HS-27A (cell line): ENCODE measurements at regions not wholly inside any gene's neighbourhood (a gene's known extent, or its start where the extent isn't known, plus 50 kb on each side); places are given as distances from the start of the nearest gene placed in this dataset.
A peak's percentile ranks its signal among the peaks of the same experiment; 100 is the strongest.
"Not testable (repeated sequence)": the region's sequence is repeated elsewhere in the genome, so short reads cannot be mapped to it uniquely, and the experiment has no call there.

Experiments used
- DNase-seq: peaks from one replicate; pipeline ENCODE4 v3.0.0-alpha.2; 2012; ENCODE audit warnings: low read depth, missing footprints

DNA sequence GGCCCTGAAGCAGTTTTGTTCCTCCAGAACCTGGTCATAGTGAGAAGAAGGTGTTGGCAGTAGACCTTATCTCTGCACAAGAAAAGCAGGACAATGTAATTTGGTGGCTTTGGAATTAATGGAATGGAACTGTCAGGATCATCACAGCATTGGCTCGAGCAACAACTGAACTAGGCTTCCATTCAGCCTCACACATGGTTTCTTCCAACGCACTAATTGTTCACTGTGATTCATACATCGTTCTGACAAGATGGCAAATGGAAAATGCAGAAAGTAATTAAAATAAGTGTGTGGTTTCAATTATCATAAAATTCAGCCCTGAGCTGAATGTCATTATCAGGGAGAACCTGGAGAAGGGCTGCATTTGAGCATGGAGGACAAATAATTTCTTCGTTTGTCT, 80.6 kb downstream of the MFSD1 start:
- DNase-seq = no peak

DNA sequence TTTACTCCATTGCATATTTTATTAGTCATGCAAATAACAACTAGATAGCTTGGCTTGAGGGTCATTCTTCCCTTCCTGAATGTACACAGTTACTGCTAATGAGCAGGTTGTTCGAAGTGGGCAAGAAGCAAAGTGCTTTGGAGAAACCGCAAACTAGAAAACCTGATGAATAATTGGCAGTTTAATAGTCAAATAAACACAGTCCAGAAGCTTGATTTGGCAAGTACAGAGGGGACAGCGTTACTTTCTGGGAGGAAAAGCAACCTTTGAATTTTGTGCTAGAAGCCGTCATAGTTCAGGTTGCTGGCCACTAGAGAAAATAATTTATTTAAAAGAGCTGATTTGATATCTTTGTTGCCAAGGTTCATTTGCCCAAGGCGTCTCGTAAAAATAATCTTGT, 94.9 kb downstream of the MFSD1 start:
- DNase-seq = no peak

DNA sequence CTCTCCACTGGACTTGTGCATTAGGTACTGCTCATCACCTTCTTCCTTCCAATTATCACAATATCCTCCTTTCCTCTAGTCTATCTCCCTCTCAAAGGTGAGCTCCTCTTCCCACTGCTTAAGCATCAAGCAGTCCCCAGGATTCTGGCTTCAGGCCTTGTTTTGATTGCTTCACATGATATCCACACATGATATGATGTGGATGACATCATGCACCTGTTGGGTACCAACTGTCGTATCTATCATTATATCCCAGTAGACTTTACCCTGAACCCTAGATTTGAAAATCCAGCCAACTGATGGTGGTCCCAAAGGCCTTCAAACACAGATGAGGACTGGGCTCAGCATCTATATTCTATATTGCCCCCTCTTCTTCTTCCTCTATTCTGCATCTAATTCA, 104.9 kb downstream of the MFSD1 start:
- DNase-seq = no peak

DNA sequence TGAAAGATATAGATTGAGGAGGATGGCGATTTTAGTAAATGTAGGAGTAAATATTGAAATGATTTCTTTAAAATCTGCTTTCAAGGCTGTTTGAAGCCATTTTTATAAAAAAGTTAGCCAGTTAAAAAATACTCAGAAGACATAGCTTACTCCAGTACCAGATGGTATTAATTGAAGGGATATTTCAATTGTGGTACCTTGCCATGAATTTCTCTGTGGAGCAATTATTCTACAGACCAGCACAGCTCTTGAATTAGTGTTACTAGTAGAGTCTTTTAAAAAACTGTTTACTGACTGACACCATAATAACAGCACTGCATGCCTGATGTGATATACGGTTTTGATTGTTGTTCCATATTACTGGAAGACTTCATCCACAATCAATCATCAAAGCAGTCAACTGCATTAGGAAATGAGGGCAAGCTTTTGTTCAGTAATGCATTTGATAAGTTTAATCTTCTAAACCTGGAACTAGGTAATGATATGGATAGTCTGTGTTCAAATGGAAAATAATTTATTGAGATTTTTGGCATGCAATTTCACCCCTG, 106.4 kb downstream of the MFSD1 start:
- DNase-seq = no peak

DNA sequence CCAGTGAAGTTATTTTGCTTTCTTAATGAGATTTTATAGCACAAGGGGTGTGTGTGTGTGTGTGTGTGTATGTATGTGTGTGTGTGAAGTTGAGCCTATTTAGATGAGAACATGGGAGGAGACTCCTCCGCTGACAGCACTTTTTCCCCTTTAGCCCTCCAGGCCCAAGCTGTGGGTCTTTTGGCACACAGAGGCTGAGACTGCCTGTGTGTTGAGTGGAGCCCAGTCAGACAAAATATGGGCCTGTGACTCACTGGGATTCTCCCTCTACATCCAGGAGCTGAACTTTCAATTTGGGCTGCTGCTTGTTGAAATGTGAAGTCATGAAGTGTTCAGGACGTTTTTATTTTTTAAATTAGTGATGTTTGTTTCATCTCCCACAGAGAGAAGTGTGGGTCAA, 108.0 kb downstream of the MFSD1 start:
- no peak for DNase-seq

DNA sequence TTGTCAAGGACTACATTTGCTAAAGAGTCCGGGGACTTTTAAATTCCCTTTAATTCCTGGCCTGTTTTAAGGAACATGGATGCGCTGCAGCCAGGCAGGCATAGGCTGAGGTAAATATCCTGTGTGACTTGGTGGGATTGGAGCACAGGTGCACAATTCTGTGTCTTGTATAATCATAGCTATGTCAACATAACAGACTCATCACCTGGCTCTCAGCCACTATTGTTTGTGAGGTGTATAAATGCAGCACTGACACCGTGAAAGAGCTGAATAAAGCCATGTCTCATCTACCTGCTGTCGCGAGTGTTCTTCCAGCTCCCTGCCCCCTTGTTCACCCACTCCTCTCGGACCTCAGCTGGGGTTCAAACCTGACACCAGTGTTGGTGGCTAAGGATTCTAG, 109.7 kb downstream of the MFSD1 start:
- no peak for DNase-seq

DNA sequence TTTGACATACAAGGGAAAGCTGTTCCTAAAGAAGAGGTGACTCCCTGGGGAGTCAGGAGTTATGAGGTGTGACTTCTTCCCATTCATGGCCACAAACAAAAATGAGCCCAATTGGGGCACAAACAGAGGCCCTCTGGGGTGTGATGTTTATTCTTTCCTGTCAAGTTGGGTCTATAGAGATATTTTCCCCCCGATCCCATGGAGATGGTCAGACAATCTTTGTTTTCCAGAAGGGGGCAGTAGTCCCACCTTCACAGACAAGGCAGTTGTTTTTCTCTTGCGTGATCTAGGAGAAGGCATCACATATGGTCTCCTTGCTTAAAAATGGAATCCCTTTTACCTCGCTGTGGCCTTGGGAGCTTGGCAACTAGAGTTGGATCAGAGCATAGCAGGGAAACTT, 110.3 kb downstream of the MFSD1 start:
- DNase-seq = no peak

DNA sequence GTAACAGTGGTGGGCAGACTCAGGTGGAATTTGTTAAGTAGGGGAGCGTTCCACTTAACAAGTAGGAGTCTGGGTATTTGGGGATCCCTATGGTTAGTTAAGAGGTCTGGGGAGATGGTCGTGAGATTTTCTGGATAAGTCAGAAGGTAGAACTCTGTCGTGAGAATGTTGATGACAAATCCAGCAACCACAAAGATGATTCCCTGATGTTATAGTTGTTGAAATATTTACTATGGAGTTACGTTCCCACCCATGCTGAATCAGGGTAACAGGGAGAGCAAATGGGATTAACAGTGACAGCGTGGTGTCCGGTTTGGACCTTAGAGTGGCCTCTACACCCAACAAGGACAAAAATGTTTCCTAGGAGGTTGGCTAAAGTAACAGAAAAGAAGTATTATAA, 110.8 kb downstream of the MFSD1 start:
- DNase-seq = no peak

DNA sequence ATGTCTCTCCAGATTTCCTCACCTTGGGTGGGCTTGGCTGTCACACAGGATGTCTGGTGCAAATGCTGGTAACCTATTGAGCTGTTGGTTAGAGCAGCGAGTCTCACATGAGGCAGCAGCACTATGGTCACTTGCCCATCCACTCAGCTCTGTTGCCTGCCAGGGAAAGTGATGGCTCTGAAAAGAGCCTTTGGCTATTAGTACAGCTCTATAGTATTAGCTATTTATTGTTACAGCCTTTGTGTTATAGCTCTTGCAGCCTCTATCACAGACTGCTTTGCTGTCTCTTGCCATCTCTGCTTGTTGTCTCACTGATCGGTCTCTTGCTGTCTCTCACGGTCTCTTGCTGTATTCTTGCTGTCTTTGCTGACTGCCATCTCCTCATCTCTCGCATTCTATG, 114.3 kb downstream of the MFSD1 start:
- no peak for DNase-seq

DNA sequence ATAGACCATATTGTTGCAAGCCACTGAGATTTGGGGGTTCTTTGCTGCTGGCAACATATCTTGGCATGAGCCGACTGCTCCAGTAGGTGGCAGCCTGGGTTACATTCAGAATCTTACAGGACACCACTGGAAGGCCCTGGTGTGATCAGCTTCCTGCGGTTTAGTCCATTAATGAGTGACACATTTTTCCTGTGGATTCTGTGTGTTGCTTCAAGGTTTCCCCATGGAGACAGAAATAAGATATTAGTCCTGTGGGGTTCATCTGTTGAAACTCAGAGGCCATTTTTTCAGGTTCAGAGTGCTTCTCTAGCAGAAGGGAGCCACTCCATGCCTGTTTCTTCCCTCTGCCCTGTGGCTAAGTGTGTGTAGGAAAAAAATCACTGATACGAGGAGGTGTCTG, 116.2 kb downstream of the MFSD1 start:
- peak; percentile 48 for DNase-seq

DNA sequence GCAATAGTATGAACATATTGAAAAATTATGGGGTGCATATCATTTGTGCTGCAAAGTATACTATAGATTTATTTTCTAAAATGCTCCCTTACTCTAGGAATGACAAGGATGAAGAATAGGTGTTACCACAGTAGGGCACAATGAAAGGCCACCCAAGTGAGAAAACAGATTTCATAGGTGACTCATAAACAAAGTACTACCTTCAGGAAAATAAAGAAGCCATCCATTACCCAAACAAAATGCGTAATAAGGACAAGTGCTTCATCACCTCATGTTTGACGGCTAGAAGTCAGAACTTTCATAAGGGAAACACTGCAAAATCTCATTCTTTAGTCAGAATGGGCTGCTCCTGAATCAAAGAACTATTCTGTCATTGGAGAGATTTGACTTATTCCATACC, 116.6 kb downstream of the MFSD1 start:
- no peak for DNase-seq

DNA sequence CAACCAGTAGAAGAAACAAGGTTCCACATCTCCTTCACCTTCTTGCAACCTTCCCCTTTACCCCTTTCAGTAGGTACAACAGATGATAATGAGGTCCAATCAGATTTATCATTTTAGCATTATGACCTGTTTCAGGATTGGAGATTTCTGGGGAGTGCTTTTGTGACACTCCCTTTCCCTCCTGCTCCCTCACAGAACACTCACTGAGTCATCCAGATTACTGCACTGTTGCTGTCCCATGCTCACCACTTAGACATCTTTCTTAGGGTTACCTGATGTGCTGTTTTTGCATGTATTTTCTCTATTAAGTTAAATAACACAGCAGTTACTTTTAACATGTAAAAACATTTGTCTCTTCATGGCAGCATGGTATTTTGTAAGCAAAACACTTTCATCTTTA, 118.5 kb downstream of the MFSD1 start:
- no peak for DNase-seq

DNA sequence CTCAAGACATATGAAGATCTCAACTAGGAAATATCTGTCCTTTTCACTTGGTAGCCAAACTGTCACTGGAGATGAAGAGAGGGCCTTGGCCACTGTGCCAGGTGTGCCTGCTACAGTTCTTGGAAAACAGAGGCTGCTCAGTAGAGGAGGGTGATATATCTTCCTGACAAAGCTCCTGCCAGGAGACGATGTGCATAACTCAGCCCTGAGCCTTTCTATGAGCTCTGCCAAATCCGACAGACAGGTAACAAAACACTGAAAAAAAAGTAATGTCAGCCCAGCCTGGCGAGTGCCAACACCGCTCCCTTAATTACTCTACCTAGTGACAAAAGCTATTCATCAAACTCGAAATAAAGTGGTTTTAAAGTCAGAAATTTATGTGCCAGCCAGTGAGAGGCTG, 123.2 kb downstream of the MFSD1 start:
- no peak for DNase-seq

DNA sequence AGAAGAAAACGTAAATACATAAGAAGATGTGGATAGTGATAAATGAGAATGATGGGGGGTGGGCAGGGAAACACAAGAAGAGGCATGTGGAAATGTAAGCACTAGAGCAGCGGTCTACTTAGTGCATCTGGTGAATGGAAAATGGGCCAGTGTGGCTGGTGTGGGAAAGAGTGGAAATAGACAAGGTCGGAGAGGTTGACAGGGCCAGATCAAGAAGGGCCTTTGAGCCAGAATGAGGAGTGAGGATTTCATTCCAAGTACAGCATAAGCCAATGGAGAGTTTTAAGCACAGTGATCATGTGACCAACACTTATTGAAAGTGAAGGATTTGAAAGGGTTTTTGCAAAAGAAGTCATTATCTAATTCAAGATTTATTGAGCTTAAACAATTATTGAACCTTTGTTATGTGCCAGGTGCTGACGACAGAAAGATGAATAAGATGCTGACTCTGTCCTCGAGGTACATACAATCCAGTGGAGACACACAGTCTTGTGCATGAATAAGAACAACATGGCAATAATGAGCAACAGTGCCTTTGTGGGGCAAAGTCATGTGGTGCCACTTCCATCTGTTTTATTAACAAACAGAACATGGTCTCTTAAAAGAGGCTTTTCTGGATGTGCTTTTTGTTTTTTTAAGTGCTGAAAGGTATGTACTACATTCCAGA, 124.1 kb downstream of the MFSD1 start:
- DNase-seq = no peak

DNA sequence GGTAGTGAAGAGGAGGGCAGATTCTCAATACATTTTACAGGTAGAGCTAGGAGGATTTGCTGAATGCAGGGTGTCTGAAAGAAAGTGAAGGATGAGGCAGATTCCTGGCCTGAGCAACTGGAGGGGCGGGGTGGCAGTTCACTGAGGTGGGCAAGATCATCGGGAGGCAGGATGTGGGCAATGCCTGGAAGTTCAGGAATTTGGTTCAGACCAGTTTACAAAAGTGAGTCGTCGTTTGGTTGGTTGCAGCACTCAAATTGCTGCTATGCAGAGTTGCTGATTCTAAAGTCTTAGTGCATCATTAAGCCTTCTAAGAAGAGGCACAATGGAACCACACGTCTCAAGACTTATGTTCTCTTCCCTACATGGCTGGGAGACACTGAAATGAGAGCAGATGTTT, 134.0 kb downstream of the MFSD1 start:
- DNase-seq = no peak

DNA sequence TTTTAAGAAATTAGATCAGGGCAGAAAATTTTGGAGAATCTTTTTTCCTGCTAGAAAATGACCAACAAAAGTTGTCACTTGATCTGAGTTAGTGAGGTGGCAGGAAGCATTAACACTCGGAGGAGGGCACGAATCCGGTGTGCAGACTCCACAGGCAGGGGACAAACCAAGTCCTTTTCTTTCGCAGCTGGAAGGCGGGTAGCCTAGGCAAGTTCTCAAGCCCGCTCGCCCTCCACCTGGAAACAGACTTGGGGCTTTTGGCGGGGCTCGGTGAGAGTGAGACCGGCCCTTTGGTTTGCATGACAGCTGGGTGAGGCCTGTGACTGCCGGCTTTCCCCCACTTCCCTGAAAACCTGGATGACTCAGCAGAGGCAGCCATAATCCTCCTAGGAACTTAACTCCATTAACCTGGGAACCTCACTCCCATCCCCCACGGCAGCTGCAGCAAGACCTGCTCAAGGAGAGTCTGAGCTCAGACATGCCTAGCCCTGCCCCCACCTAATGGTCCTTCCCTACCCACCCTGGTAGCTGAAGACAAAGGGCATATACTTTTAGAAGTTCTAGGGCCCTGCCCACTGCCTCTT, 134.8 kb downstream of the MFSD1 start:
- DNase-seq = no peak

DNA sequence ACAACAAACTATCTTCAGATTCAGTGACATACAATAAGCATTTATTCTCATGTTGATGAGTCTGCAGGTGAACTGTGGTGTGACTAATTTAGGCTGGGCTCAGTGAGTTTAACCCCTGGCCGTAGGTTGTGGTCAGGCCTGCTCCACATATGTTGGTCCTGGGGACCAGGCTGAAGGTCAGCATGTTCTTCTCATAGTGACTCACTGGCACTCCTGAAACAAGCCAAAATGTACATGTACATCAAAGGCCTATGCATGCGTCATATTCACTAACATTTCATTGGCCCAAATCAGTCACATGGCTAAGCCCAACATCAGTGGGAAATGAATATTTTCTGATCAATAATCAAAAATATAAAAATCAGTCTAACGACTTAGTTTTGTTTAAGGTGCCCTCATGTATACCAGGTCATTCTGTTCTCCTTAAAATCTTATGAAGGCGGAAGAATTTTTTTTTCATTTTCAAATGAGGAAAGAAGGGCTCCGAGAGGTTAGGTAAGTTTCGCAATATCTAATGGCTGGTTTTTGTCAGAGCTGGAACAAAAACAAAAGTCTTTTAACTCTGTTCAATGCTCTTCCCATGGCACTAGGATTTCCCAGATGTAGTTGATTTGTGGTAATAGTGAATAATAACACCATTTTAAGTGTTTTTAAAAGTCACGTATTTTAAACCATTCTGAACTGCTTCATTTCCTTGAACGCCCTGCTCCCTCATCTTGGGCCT, 148.5 kb downstream of the MFSD1 start:
- no peak for DNase-seq

DNA sequence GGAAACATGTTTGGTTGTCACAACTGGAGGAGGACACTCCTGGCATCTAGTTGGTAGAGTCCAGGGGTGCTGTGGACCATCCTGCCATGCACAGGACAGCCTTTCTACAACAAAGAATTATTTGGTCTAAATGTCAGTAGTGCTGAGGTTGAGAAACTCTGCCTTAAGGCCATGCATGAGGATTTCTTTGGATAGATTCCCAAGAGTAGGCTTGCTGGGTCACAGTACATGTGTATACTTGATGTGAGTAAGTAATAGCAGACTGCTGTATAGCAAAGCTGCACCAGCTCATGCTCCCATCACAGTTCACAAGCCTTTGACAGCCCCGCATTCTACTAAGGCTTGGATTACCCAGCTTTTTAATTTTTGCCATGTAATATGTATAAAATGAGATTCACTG, 151.3 kb downstream of the MFSD1 start:
- no peak for DNase-seq

DNA sequence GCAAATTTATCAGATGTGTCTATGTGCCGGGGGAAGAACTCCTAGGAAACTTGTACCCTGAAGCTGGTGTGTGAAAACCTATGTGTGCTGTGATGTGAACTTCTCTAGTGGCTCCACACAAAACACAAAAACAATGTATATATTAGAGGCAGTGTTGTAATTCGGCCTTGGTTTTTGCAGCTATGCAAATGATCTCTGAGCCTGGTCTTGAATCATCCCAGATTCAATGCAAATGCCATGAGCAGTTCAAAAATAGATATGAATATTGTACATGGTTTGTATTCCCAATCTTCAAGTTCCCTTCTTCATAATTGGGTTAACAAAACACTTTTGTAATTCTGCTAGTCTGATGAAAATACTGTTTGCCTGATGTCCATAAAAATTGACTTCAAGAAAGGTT, 152.6 kb downstream of the MFSD1 start:
- no peak for DNase-seq

DNA sequence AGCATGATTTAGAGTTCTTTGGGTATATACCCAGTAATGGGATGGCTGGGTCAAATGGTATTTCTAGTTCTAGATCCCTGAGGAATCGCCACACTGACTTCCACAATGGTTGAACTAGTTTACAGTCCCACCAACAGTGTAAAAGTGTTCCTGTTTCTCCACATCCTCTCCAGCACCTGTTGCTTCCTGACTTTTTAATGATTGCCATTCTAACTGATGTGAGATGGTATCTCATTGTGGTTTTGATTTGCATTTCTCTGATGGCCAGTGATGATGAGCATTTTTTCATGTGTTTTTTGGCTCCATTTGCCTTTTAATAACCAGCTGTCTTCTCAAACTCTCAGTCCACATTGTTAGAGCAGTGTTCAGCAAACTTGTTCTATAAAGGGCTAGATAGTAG, 155.9 kb downstream of the MFSD1 start:
- not testable (repeated sequence) for DNase-seq

DNA sequence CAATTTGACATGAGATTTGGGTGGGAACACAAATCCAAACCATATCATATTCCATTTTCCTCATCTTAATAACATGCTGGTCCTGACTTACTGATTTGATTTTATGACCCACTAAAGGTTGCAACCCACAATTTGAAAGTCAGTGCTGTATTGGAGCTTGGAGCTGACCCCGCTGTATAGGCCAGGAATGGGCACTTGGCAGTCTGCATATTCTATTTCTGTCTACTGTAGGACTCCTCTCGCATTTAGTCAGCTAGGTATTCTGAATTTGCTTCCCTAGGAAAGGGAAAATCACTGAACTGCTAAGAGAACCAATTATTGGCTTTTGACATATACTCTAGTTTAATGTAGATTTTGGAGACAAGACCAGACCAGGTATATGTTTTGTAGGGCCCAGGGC, 157.0 kb downstream of the MFSD1 start:
- DNase-seq = no peak

DNA sequence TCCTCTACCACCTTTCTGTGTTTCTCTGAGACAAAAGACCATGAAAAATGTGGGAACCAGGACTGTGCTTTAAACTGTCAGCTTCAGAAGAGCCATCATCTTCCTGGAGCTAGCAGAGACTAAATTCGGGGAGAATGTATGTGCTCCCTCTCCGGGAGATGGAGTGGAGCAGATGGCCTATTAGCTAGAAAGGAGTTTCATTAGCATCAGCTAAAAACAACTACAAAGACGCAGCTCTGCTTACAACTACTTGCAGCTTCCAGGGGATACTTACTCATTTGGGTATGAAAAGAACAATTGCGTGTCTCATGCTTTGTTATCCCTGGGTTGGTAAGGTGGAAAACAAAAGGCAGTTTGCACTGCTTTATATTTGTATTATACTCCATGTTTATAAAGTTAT, 159.6 kb downstream of the MFSD1 start:
- DNase-seq = no peak

DNA sequence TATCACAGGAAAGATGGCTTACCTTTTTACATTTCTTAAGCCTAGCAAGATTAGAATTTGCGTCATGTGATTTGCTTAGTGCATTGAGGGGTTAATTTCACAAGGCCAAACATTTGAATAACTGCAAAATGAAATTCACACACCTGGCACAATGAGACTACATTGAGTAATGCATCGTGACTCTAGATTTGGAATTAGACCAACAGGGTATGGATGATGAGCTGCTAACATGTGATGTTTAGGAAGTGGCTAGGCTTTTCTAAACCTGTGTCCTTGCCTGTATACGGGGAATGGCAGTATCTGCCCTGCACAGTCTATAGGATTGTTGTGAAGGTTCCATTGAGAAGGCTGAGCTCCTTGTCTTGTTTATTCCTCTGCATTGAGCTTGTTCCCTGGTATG, 160.1 kb downstream of the MFSD1 start:
- no peak for DNase-seq

DNA sequence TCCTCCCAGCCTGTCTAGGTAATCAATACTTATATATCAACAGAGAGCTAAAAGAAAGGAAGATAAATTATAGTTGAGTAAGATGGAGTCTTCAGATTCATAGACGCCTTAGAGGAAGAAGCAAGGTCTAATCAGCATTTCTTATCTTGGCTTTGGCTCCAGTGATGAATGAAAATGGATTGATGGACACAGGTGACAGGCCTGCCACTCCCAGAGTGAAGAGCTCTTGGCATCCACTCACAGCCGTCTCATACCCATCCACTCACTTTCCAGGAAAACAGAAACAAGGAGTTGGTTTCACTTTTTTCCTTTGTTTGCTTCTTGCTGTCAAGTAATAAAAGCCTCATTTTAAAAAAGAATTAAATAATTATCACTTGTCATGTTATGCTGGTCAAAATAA, 168.2 kb downstream of the MFSD1 start:
- no peak for DNase-seq
